Activated naive CD8-positive, alpha-beta T cell treated with anti-CD3 and anti-CD28 coated beads, Interleukin-2, amount 50 U/mL, for 24 hours (primary cell): ENCODE measurements at regions not wholly inside any gene's neighbourhood (a gene's known extent, or its start where the extent isn't known, plus 50 kb on each side); places are given as distances from the start of the nearest gene placed in this dataset.
"Not testable (repeated sequence)": the region's sequence is repeated elsewhere in the genome, so short reads cannot be mapped to it uniquely, and the experiment has no call there.

Experiments used
- ATAC-seq: fragments of 150-1000 bp; cut with Tn5 transposase; one replicate; pipeline ENCODE4 v1.10.0; 2021
- DNase-seq: peaks from one replicate; pipeline ENCODE4 v3.0.0; 2021
- H3K27ac Mint-ChIP-seq: one replicate; pipeline ENCODE4 v1.8.0; 2021; ENCODE audit warnings: mild to moderate bottlenecking, mixed read lengths
- H3K27me3 Mint-ChIP-seq: one replicate; pipeline ENCODE4 v1.8.0; 2021; ENCODE audit warnings: mixed read lengths
- H3K36me3 Mint-ChIP-seq: one replicate; pipeline ENCODE4 v1.8.0; 2021; ENCODE audit warnings: low read depth, mixed read lengths
- H3K4me1 Mint-ChIP-seq: one replicate; pipeline ENCODE4 v1.8.0; 2021; ENCODE audit warnings: mixed read lengths
- H3K4me3 Mint-ChIP-seq: one replicate; pipeline ENCODE4 v1.8.0; 2021; ENCODE audit warnings: mild to moderate bottlenecking, moderate library complexity, mixed read lengths
- H3K9me3 Mint-ChIP-seq: one replicate; pipeline ENCODE4 v1.8.0; 2021; ENCODE audit warnings: mixed read lengths

- no peak overlapping the region for H3K27ac Mint-ChIP-seq
- no peak for ATAC-seq
- H3K4me3 Mint-ChIP-seq, result no peak overlapping the region
- H3K9me3 Mint-ChIP-seq, result peaks cover 5% of the 10 kb centered on the region
- no peaks in the 10 kb centered on the region for H3K4me1 Mint-ChIP-seq
- H3K36me3 Mint-ChIP-seq, result no peaks in the 10 kb centered on the region
- DNase-seq, result no peak
- H3K27me3 Mint-ChIP-seq, result no peaks in the 10 kb centered on the region
Measured at GRCh38 chr4:31783311-31783710, 1063.1 kb downstream of the PCDH7 start.

GRCh38 chr4:31784558-31784957, 1064.4 kb downstream of the PCDH7 start:
- no peak for ATAC-seq
- Mint-ChIP-seq H3K4me3 (no peak overlapping the region), H3K4me1 (no peaks in the 10 kb centered on the region), H3K27ac (no peak overlapping the region), H3K36me3 (no peaks in the 10 kb centered on the region), H3K27me3 (no peaks in the 10 kb centered on the region), H3K9me3 (peaks cover 5% of the 10 kb centered on the region)
- DNase-seq, result no peak

- H3K36me3 Mint-ChIP-seq, result no peaks in the 10 kb centered on the region
- H3K27ac Mint-ChIP-seq, result no peak overlapping the region
- ATAC-seq, result no peak
- H3K9me3 Mint-ChIP-seq, result peaks cover 3% of the 10 kb centered on the region
- no peaks in the 10 kb centered on the region for H3K4me1 Mint-ChIP-seq
- no peaks in the 10 kb centered on the region for H3K27me3 Mint-ChIP-seq
- H3K4me3 Mint-ChIP-seq, result no peak overlapping the region
- no peak for DNase-seq
Measured at GRCh38 chr4:31787701-31788100, 1067.5 kb downstream of the PCDH7 start.

- no peaks in the 10 kb centered on the region for H3K4me1 Mint-ChIP-seq
- DNase-seq (no peak), ATAC-seq (no peak)
- H3K9me3 Mint-ChIP-seq, result no peaks in the 10 kb centered on the region
- H3K27ac Mint-ChIP-seq, result no peak overlapping the region
- H3K4me3 Mint-ChIP-seq, result no peak overlapping the region
- H3K27me3 Mint-ChIP-seq, result no peaks in the 10 kb centered on the region
- H3K36me3 Mint-ChIP-seq, result no peaks in the 10 kb centered on the region
Measured at GRCh38 chr4:31788676-31789075, 1068.5 kb downstream of the PCDH7 start.

- Mint-ChIP-seq H3K4me1 (no peaks in the 10 kb centered on the region), H3K27ac (no peak overlapping the region), H3K36me3 (no peaks in the 10 kb centered on the region), H3K4me3 (no peak overlapping the region), H3K9me3 (no peaks in the 10 kb centered on the region), H3K27me3 (no peaks in the 10 kb centered on the region)
- DNase-seq (no peak), ATAC-seq (no peak)
Measured at GRCh38 chr4:31791666-31792065, 1071.5 kb downstream of the PCDH7 start.

GRCh38 chr4:31793907-31794306, 1073.7 kb downstream of the PCDH7 start:
- Mint-ChIP-seq H3K27me3 (no peaks in the 10 kb centered on the region), H3K27ac (no peak overlapping the region), H3K36me3 (no peaks in the 10 kb centered on the region), H3K9me3 (no peaks in the 10 kb centered on the region), H3K4me3 (no peak overlapping the region), H3K4me1 (no peaks in the 10 kb centered on the region)
- DNase-seq (no peak), ATAC-seq (no peak)

- not testable (repeated sequence) for H3K4me3 Mint-ChIP-seq, H3K27ac Mint-ChIP-seq
- H3K9me3 Mint-ChIP-seq, result peaks cover 14% of the 10 kb centered on the region
Measured at GRCh38 chr4:31797052-31797451, 1076.9 kb downstream of the PCDH7 start.

GRCh38 chr4:31803526-31804195, 1083.5 kb downstream of the PCDH7 start:
- no peak for DNase-seq
- no peak for ATAC-seq
- peaks cover 14% of the 10 kb centered on the region for H3K9me3 Mint-ChIP-seq
- H3K27me3 Mint-ChIP-seq, result no peaks in the 10 kb centered on the region
- H3K4me1 Mint-ChIP-seq, result no peaks in the 10 kb centered on the region
- no peak overlapping the region for H3K27ac Mint-ChIP-seq
- no peaks in the 10 kb centered on the region for H3K36me3 Mint-ChIP-seq
- H3K4me3 Mint-ChIP-seq, result no peak overlapping the region

More at GRCh38 chr4:31797052-31797451, 1076.9 kb downstream of the PCDH7 start:
- not testable (repeated sequence) for DNase-seq, H3K36me3 Mint-ChIP-seq, H3K27me3 Mint-ChIP-seq, H3K4me1 Mint-ChIP-seq, ATAC-seq

GRCh38 chr4:31807036-31807435, 1086.9 kb downstream of the PCDH7 start:
- ATAC-seq, result no peak
- H3K27me3 Mint-ChIP-seq, result no peaks in the 10 kb centered on the region
- H3K4me3 Mint-ChIP-seq, result no peak overlapping the region
- no peaks in the 10 kb centered on the region for H3K4me1 Mint-ChIP-seq
- H3K36me3 Mint-ChIP-seq, result no peaks in the 10 kb centered on the region
- H3K27ac Mint-ChIP-seq, result no peak overlapping the region
- DNase-seq, result no peak
- H3K9me3 Mint-ChIP-seq, result no peaks in the 10 kb centered on the region

- no peak for DNase-seq
- Mint-ChIP-seq H3K27ac (no peak overlapping the region), H3K4me1 (no peaks in the 10 kb centered on the region), H3K27me3 (no peaks in the 10 kb centered on the region), H3K36me3 (no peaks in the 10 kb centered on the region), H3K4me3 (no peak overlapping the region), H3K9me3 (peaks cover 14% of the 10 kb centered on the region)
- no peak for ATAC-seq
Measured at GRCh38 chr4:31844350-31844749, 1124.2 kb downstream of the PCDH7 start.

- peaks cover 24% of the 10 kb centered on the region for H3K9me3 Mint-ChIP-seq
- H3K4me1 Mint-ChIP-seq, result no peaks in the 10 kb centered on the region
- DNase-seq, result no peak
- no peak overlapping the region for H3K27ac Mint-ChIP-seq
- H3K27me3 Mint-ChIP-seq, result no peaks in the 10 kb centered on the region
- ATAC-seq, result no peak
- H3K36me3 Mint-ChIP-seq, result no peaks in the 10 kb centered on the region
- no peak overlapping the region for H3K4me3 Mint-ChIP-seq
Measured at GRCh38 chr4:31851946-31852345, 1131.8 kb downstream of the PCDH7 start.

GRCh38 chr4:31877429-31877828, 1157.3 kb downstream of the PCDH7 start:
- Mint-ChIP-seq H3K4me3 (no peak overlapping the region), H3K27me3 (no peaks in the 10 kb centered on the region), H3K9me3 (peaks cover 22% of the 10 kb centered on the region), H3K4me1 (no peaks in the 10 kb centered on the region), H3K36me3 (no peaks in the 10 kb centered on the region), H3K27ac (no peak overlapping the region)
- ATAC-seq, result no peak
- DNase-seq, result no peak

GRCh38 chr4:31880837-31881236, 1160.7 kb downstream of the PCDH7 start:
- H3K9me3 Mint-ChIP-seq, result peaks cover 20% of the 10 kb centered on the region
- not testable (repeated sequence) for H3K36me3 Mint-ChIP-seq, H3K4me1 Mint-ChIP-seq, H3K27me3 Mint-ChIP-seq, H3K27ac Mint-ChIP-seq, DNase-seq, H3K4me3 Mint-ChIP-seq, ATAC-seq

GRCh38 chr4:31896349-31896748, 1176.2 kb downstream of the PCDH7 start:
- no peak for DNase-seq

GRCh38 chr4:31905363-31905762, 1185.2 kb downstream of the PCDH7 start:
- Mint-ChIP-seq H3K9me3 (peaks cover 17% of the 10 kb centered on the region), H3K27me3 (no peaks in the 10 kb centered on the region), H3K4me3 (no peak overlapping the region), H3K27ac (no peak overlapping the region), H3K4me1 (no peaks in the 10 kb centered on the region), H3K36me3 (no peaks in the 10 kb centered on the region)
- ATAC-seq (no peak), DNase-seq (no peak)

More at GRCh38 chr4:31896349-31896748, 1176.2 kb downstream of the PCDH7 start:
- H3K36me3 Mint-ChIP-seq, result no peaks in the 10 kb centered on the region
- no peak for ATAC-seq
- H3K27ac Mint-ChIP-seq, result no peak overlapping the region
- no peaks in the 10 kb centered on the region for H3K27me3 Mint-ChIP-seq
- peaks cover 7% of the 10 kb centered on the region for H3K9me3 Mint-ChIP-seq
- no peak overlapping the region for H3K4me3 Mint-ChIP-seq
- no peaks in the 10 kb centered on the region for H3K4me1 Mint-ChIP-seq

GRCh38 chr4:31908261-31908660, 1188.1 kb downstream of the PCDH7 start:
- Mint-ChIP-seq H3K27me3 (no peaks in the 10 kb centered on the region), H3K36me3 (no peaks in the 10 kb centered on the region), H3K4me1 (no peaks in the 10 kb centered on the region), H3K9me3 (peaks cover 17% of the 10 kb centered on the region), H3K27ac (no peak overlapping the region), H3K4me3 (no peak overlapping the region)
- DNase-seq (no peak), ATAC-seq (no peak)
